Pancreas (tissue), 10 donors: ENCODE measurements at regions not wholly inside any gene's neighbourhood (a gene's known extent, or its start where the extent isn't known, plus 50 kb on each side); places are given as distances from the start of the nearest gene placed in this dataset.

Experiments used
- ATAC-seq, 4 donors: fragments of 200-7000 bp; cut with Tn5 transposase; one replicate each; pipeline versions ENCODE4 v1.8.0 to v1.9.1; 2020; ENCODE audit warnings: mild to moderate bottlenecking in 4 of 4, moderate library complexity in 4 of 4
- DNase-seq, 6 donors: peaks; one replicate each; pipeline ENCODE4 v3.0.0-alpha.2; 2020
- FAIRE-seq: peaks from 2 replicates; lab custom pipeline; 2012; peaks lifted over from hg19 to GRCh38; lab: Jason Lieb, UNC
- H3K27ac ChIP-seq, 4 donors: fragments of 200-600 bp; sonication (generic); 1 replicate in 3 of 4; 2 replicates in 1 of 4; pipeline versions ENCODE4 v1.5.0 to v1.8.0; 2020
- H3K27me3 ChIP-seq, 4 donors: fragments of 200-600 bp; one replicate each; pipeline ENCODE4 v1.8.0; 2021
- H3K36me3 ChIP-seq, 3 donors: fragments of 200-600 bp; sonication (generic) in 1 of 3; one replicate each; pipeline versions ENCODE4 v1.5.0 to v1.8.0; 2020 to 2021
- H3K4me1 ChIP-seq, 3 donors: fragments of 200-600 bp; one replicate each; pipeline ENCODE4 v1.8.0; 2021
- H3K4me3 ChIP-seq, 4 donors: fragments of 200-600 bp; sonication (generic) in 2 of 4; one replicate each; pipeline versions ENCODE4 v1.5.0 to v1.8.0; 2020 to 2021
- H3K9me3 ChIP-seq, 4 donors: fragments of 200-600 bp; one replicate each; pipeline ENCODE4 v1.8.0; 2021
- WGBS, 2 donors: extraction: QIAGEN DNeasy Blood & Tissue Kit; methylation state at CpG; one replicate each; pipeline ENCODE4 v1.1.7; 2013; 5-methylcytosine and 5-hydroxymethylcytosine counted together
- intact Hi-C, 3 donors: fragments of 100-400 bp; cut with DNase I; formaldehyde crosslinking; loops; one replicate each; pipeline versions ENCODE4 v1.11.1 to v1.14.2; 2022
- TF ChIP-seq, protein P1 (sequence below), 4 donors: fragments of 200-600 bp; sonication (generic) in 3 of 4; IDR thresholded peaks; one replicate each; pipeline versions ENCODE4 v1.5.0 to v1.8.0; 2021; ENCODE audit warnings: antibody characterized with exemption in 4 of 4
- donor health status: healthy with polysubstance abuse.
- donor health status: DM: no; HTN: no; CAD: no; lungs with moderate emphysema.
- donor health status: DM: no; HTN: no; CAD: no.
- donor health status: control.
- donor health status: control.
- donor health status: Bipolar disorder and iron deficiency.
- donor health status: DM: yes; HTN: yes; CAD: no.
- donor health status: DM: no; HTN: no; CAD: no.
- donor health status: DM: no; HTN: no; CAD: no.
- donor health status: DM: yes; HTN: yes; CAD: no.

DNA sequence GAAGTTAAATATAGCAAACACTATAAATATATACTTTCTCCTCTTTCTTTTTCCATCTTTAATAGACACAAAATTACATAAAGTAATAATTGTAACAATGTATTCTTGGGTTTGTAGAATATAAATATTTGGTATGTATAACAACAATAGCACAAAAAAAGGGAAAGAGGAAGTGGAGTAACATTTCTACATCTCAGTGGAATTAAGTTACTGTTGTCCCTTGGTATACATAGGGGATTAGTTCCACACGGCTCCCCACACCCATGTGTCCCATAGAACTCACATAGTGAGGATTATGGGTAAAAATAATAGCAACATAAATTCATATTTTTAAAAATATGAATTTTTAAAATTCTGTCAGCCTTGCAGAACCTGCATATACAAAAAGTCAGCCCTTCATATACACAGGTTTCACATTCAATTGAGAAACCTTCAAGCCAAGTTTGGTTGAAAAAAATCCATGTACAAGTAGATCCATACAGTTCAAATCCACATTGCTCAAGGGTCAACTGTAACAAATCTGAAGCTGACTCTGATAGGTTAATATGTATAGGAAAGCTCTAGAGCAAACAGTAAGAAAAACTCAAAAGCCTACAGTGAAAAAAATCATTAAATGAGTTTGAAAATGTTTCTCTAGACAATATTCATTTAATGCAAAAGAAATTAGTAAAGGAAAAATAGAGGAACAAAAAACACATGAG is 92.4 kb downstream of the HYCC1 start:
- Histone ChIP-seq H3K36me3 (no peaks in the 10 kb centered on the region), H3K27ac (no peak overlapping the region), H3K27me3 (no peaks in the 10 kb centered on the region), H3K4me1 (no peaks in the 10 kb centered on the region), H3K4me3 (no peak overlapping the region), H3K9me3 (no peaks in the 10 kb centered on the region)
- 87 to 95% methylated on average over 1 of the region's 1 CpG for WGBS, 2 donors
- TF ChIP-seq, protein P1, sequence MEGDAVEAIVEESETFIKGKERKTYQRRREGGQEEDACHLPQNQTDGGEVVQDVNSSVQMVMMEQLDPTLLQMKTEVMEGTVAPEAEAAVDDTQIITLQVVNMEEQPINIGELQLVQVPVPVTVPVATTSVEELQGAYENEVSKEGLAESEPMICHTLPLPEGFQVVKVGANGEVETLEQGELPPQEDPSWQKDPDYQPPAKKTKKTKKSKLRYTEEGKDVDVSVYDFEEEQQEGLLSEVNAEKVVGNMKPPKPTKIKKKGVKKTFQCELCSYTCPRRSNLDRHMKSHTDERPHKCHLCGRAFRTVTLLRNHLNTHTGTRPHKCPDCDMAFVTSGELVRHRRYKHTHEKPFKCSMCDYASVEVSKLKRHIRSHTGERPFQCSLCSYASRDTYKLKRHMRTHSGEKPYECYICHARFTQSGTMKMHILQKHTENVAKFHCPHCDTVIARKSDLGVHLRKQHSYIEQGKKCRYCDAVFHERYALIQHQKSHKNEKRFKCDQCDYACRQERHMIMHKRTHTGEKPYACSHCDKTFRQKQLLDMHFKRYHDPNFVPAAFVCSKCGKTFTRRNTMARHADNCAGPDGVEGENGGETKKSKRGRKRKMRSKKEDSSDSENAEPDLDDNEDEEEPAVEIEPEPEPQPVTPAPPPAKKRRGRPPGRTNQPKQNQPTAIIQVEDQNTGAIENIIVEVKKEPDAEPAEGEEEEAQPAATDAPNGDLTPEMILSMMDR (IDR thresholded peaks at IDR 0.05) = no peak
- no peak for ATAC-seq
- FAIRE-seq = no peak
- no peak for DNase-seq
- intact Hi-C loops = no loop called here

DNA sequence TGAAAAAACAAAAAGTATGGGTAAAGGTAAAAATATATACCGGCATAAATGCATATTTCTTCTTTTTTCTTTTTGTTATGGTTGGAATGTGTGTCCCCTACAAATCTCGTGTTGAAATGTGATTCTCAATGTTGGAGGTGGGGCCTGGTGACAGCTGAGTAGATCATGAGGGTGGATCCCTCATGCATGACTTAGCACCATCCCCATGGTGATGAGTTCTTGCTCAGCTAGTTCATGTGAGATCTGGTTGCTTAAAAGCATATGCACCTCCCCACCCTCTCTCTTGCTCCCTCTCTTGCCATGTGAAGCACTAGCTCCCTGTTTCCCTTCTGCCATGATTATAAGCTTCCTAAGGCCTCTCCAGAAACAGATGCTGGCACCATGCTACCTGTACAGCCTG is 93.3 kb downstream of the HYCC1 start:
- DNase-seq = no peak
- Histone ChIP-seq H3K4me3 (no peak overlapping the region), H3K9me3 (no peaks in the 10 kb centered on the region), H3K4me1 (no peaks in the 10 kb centered on the region), H3K27me3 (no peaks in the 10 kb centered on the region), H3K27ac (no peak overlapping the region), H3K36me3 (no peaks in the 10 kb centered on the region)
- TF ChIP-seq, protein P1 (IDR thresholded peaks at IDR 0.05) = no peak
- intact Hi-C loops = no loop called here
- WGBS, 2 donors = 87 to 93% methylated on average over 2 of the region's 2 CpGs
- no peak for FAIRE-seq
- no peak for ATAC-seq

DNA sequence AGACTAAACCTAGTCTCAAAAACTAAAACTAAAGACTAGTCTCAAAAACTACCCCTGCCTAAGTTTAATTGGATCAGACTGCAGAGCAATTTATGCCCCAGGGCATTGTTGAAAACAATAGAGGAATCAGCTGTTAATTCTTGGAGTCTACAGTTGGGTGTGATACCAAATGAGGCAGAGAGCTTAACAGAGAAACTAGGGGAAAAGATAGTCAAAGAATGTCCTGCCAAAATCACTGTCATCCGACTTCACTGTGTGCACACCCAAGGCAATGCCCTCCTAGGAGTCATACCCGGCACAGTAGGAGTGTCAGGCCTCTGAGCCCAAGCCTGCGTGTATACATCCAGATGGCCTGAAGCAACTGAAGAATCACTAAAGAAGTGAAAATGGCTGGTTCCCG is 90.5 kb upstream of the TOMM7 start:
- FAIRE-seq (no peak), ATAC-seq (no peak), DNase-seq (no peak)
- no peaks in the 10 kb centered on the region for H3K36me3 ChIP-seq
- TF ChIP-seq, protein P1 (IDR thresholded peaks at IDR 0.05) = no peak
- intact Hi-C loops = no loop called here
- no peaks in the 10 kb centered on the region for H3K27me3 ChIP-seq
- peaks cover 0 to 8% (median 8%) of the 10 kb centered on the region in 3 donors for H3K4me1 ChIP-seq
- H3K9me3 ChIP-seq = no peaks in the 10 kb centered on the region
- no peak overlapping the region for H3K27ac ChIP-seq
- H3K4me3 ChIP-seq = no peak overlapping the region
- WGBS, 2 donors = 98 to 99% methylated on average over 4 of the region's 4 CpGs

DNA sequence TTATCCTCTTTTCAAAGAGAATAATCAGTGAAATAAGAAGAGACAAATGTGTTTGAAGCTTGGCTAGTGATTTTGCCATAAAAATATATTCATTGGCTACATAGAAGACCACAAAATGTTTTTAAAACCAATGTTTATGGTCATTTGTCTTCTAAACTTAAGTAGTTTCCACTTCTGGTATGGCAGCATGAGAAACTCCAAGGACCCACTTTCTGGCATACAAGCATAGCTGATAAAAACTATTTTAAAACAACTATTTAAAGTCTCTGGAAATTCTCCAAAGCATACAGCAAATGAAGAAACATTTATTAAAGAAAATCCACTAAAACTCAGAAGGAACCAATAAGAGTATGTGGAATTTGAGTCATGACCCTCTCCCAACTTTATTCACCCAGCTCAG is 89.2 kb upstream of the TOMM7 start:
- ATAC-seq (peak in 1 of 4 donors; percentile 62), FAIRE-seq (no peak), DNase-seq (no peak)
- H3K9me3 ChIP-seq = no peaks in the 10 kb centered on the region
- no peaks in the 10 kb centered on the region for H3K27me3 ChIP-seq
- no peaks in the 10 kb centered on the region for H3K36me3 ChIP-seq
- intact Hi-C loops = no loop called here
- H3K4me1 ChIP-seq = peaks cover 0 to 8% (median 8%) of the 10 kb centered on the region in 3 donors
- no peak overlapping the region for H3K4me3 ChIP-seq
- TF ChIP-seq, protein P1 (IDR thresholded peaks at IDR 0.05) = no peak
- no peak overlapping the region for H3K27ac ChIP-seq

DNA sequence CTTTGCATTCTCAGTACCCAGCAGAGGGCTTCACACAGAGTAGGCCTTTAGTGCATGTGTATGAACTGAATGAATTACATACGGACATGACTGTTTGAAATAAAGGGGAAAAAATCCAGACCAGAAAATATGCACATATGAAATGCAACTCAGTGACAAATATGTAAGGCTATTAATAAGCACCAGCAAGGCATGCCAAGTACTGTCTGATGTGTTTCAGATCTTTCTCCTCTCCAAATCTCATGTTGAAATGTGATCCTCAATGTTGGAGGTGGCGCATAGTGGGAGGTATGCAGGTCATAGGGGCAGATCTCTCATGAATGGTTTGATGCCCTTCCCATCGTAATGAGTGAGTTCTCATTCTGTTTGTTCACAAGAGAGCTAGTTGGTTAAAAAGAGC is 87.3 kb upstream of the TOMM7 start:
- Histone ChIP-seq H3K36me3 (no peaks in the 10 kb centered on the region), H3K4me3 (no peak overlapping the region), H3K27ac (no peak overlapping the region), H3K9me3 (no peaks in the 10 kb centered on the region), H3K27me3 (no peaks in the 10 kb centered on the region), H3K4me1 (peaks cover 0 to 8% (median 8%) of the 10 kb centered on the region in 3 donors)
- FAIRE-seq (no peak), DNase-seq (no peak), ATAC-seq (no peak)
- intact Hi-C loops = no loop called here
- 92 to 97% methylated on average over 3 of the region's 3 CpGs for WGBS, 2 donors
- TF ChIP-seq, protein P1 (IDR thresholded peaks at IDR 0.05) = no peak
